NCI-H187 treated with DMSO at 0.1 percent for 48 hours (cell line): ENCODE measurements at regions not wholly inside any gene's neighbourhood (a gene's known extent, or its start where the extent isn't known, plus 50 kb on each side); places are given as distances from the start of the nearest gene placed in this dataset.

ENCODE experiments used
- DNase-seq: peaks from one replicate; lab custom pipeline; 2025; lab: John Stamatoyannopoulos, UW

GRCh38 chrX:148365233-148365632 is 135.2 kb upstream of the AFF2 start:
- no peak for DNase-seq

- DNase-seq = no peak
These were observed 129.1 kb upstream of the AFF2 start for GRCh38 chrX:148371291-148371690.

- no peak for DNase-seq
These were observed 127.5 kb upstream of the AFF2 start for GRCh38 chrX:148372925-148373324.

- DNase-seq = no peak
These were observed 124.1 kb upstream of the AFF2 start for GRCh38 chrX:148376342-148376741.

GRCh38 chrX:148380107-148380506 is 120.3 kb upstream of the AFF2 start:
- no peak for DNase-seq

- no peak for DNase-seq
These were observed 119.5 kb upstream of the AFF2 start for GRCh38 chrX:148380650-148381561.

GRCh38 chrX:148381603-148382002 is 118.8 kb upstream of the AFF2 start:
- no peak for DNase-seq

- peak; percentile 14 for DNase-seq
These were observed 117.4 kb upstream of the AFF2 start for GRCh38 chrX:148382983-148383382.

GRCh38 chrX:148385471-148385870 is 114.9 kb upstream of the AFF2 start:
- no peak for DNase-seq

GRCh38 chrX:148389629-148390028 is 110.8 kb upstream of the AFF2 start:
- DNase-seq = no peak

GRCh38 chrX:148412006-148412405 is 88.4 kb upstream of the AFF2 start:
- no peak for DNase-seq

GRCh38 chrX:148416142-148416541 is 84.3 kb upstream of the AFF2 start:
- DNase-seq = no peak

- no peak for DNase-seq
These were observed 83.5 kb upstream of the AFF2 start for GRCh38 chrX:148416931-148417330.

- no peak for DNase-seq
These were observed 82.5 kb upstream of the AFF2 start for GRCh38 chrX:148417934-148418333.

GRCh38 chrX:148422526-148422925 is 77.9 kb upstream of the AFF2 start:
- DNase-seq = no peak

GRCh38 chrX:148424570-148424969 is 75.8 kb upstream of the AFF2 start:
- no peak for DNase-seq

GRCh38 chrX:148426467-148426866 is 74.0 kb upstream of the AFF2 start:
- DNase-seq = no peak

- no peak for DNase-seq
These were observed 59.0 kb upstream of the AFF2 start for GRCh38 chrX:148441387-148441786.

- DNase-seq = no peak
These were observed 57.2 kb upstream of the AFF2 start for GRCh38 chrX:148443216-148443615.

GRCh38 chrX:148448686-148449085 is 51.7 kb upstream of the AFF2 start:
- DNase-seq = peak; percentile 57
